Stimulated activated CD4-positive, alpha-beta T cell treated with anti-CD3 and anti-CD28 coated beads, Interleukin-4, amount 100 ng/mL, for 4 hours (primary cell): ENCODE measurements at regions not wholly inside any gene's neighbourhood (a gene's known extent, or its start where the extent isn't known, plus 50 kb on each side); places are given as distances from the start of the nearest gene placed in this dataset.

ENCODE experiments used
- DNase-seq, 2 experiments: peaks; one replicate each; pipeline ENCODE4 v3.0.0-alpha.2; 2020

GRCh38 chr16:85294810-85295508 is 182.7 kb upstream of the CIBAR2 start:
- DNase-seq: no peak

GRCh38 chr16:85296859-85297660 is 184.8 kb upstream of the CIBAR2 start:
- DNase-seq: peak; percentile 37 to 46

GRCh38 chr16:85297881-85298280 is 185.6 kb upstream of the CIBAR2 start:
- DNase-seq: no peak

- no peak for DNase-seq
Observed at GRCh38 chr16:85300406-85300968, 188.2 kb upstream of the CIBAR2 start.

- no peak for DNase-seq
Observed at GRCh38 chr16:85301231-85301630, 189.0 kb upstream of the CIBAR2 start.

GRCh38 chr16:85302018-85302847 is 190.0 kb upstream of the CIBAR2 start:
- no peak for DNase-seq

GRCh38 chr16:85302848-85303353 is 190.6 kb upstream of the CIBAR2 start:
- no peak for DNase-seq

GRCh38 chr16:85303354-85303883 is 191.1 kb upstream of the CIBAR2 start:
- peak; percentile 64 to 76 for DNase-seq

GRCh38 chr16:85304337-85304736 is 192.1 kb upstream of the CIBAR2 start:
- DNase-seq: no peak

- DNase-seq: peak; percentile 71 to 76
Observed at GRCh38 chr16:85306071-85306792, 194.0 kb upstream of the CIBAR2 start.

- DNase-seq: no peak
Observed at GRCh38 chr16:85306793-85307551, 194.7 kb upstream of the CIBAR2 start.

- DNase-seq: no peak
Observed at GRCh38 chr16:85307552-85308364, 195.5 kb upstream of the CIBAR2 start.

- DNase-seq: no peak
Observed at GRCh38 chr16:85308611-85309540, 196.6 kb upstream of the CIBAR2 start.

GRCh38 chr16:85309656-85310587 is 197.7 kb upstream of the CIBAR2 start:
- DNase-seq: peak in 1 of 2 experiments; percentile 15

GRCh38 chr16:85310868-85311585 is 198.8 kb upstream of the CIBAR2 start:
- DNase-seq: peak in 1 of 2 experiments; percentile 46

GRCh38 chr16:85311741-85312140 is 199.5 kb upstream of the CIBAR2 start:
- no peak for DNase-seq

- no peak for DNase-seq
Observed at GRCh38 chr16:85312174-85312573, 199.9 kb upstream of the CIBAR2 start.
